ENCODE measurements at regions not wholly inside any gene's neighbourhood (a gene's known extent, or its start where the extent isn't known, plus 50 kb on each side); places are given as distances from the start of the nearest gene placed in this dataset.
"Not testable (repeated sequence)": the region's sequence is repeated elsewhere in the genome, so short reads cannot be mapped to it uniquely, and the experiment has no call there.

DNA sequence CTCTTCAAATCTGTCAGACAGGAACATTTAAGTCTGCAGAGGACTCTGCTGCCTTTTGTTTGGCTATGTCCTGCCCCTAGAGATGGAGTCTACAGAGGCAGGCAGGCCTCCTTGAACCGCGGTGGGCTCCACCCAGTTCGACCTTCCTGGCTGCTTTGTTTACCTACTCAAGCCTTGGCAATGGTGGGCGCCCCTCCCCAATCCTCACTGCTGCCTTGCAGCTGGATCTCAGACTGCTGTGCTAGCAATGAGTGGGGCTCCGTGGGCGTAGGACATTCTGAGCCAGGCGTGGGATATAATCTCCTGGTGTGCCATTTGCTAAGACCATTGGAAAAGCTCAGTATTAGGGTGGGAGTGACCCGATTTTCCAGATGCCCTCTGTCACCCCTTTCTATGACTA, 250.7 kb upstream of the PKP2 start:
- TF ChIP-seq, protein P1, sequence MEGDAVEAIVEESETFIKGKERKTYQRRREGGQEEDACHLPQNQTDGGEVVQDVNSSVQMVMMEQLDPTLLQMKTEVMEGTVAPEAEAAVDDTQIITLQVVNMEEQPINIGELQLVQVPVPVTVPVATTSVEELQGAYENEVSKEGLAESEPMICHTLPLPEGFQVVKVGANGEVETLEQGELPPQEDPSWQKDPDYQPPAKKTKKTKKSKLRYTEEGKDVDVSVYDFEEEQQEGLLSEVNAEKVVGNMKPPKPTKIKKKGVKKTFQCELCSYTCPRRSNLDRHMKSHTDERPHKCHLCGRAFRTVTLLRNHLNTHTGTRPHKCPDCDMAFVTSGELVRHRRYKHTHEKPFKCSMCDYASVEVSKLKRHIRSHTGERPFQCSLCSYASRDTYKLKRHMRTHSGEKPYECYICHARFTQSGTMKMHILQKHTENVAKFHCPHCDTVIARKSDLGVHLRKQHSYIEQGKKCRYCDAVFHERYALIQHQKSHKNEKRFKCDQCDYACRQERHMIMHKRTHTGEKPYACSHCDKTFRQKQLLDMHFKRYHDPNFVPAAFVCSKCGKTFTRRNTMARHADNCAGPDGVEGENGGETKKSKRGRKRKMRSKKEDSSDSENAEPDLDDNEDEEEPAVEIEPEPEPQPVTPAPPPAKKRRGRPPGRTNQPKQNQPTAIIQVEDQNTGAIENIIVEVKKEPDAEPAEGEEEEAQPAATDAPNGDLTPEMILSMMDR (IDR thresholded peaks at IDR 0.05; ENCODE audit: low read depth, low read length): not testable (repeated sequence)
- TF ChIP-seq MYC (IDR thresholded peaks at IDR 0.05; ENCODE audit: low read depth, low read length); POLR2A (IDR thresholded peaks at IDR 0.05; ENCODE audit: extremely low read depth, insufficient read length): not testable (repeated sequence)

Data from NB4 (cell line).